DMS53 (cell line): ENCODE measurements at regions not wholly inside any gene's neighbourhood (a gene's known extent, or its start where the extent isn't known, plus 50 kb on each side); places are given as distances from the start of the nearest gene placed in this dataset.

Source experiments
- DNase-seq: peaks from one replicate; lab custom pipeline; 2025; lab: John Stamatoyannopoulos, UW

GRCh38 chr7:10122551-10123100 is 851.0 kb upstream of the PHF14 start:
- DNase-seq = no peak

- DNase-seq = peak; percentile 66
These were observed 844.9 kb upstream of the PHF14 start for GRCh38 chr7:10128748-10129147.

GRCh38 chr7:10138087-10138854 is 835.4 kb upstream of the PHF14 start:
- DNase-seq = no peak

- no peak for DNase-seq
These were observed 827.4 kb upstream of the PHF14 start for GRCh38 chr7:10146271-10146670.

GRCh38 chr7:10156972-10157371 is 816.7 kb upstream of the PHF14 start:
- DNase-seq = no peak

- peak; percentile 89 for DNase-seq
These were observed 791.7 kb upstream of the PHF14 start for GRCh38 chr7:10181996-10182395.

- no peak for DNase-seq
These were observed 781.6 kb upstream of the PHF14 start for GRCh38 chr7:10192074-10192473.

- peak; percentile 32 for DNase-seq
These were observed 768.0 kb upstream of the PHF14 start for GRCh38 chr7:10205696-10206095.

- no peak for DNase-seq
These were observed 763.7 kb upstream of the PHF14 start for GRCh38 chr7:10210000-10210399.

- DNase-seq = peak; percentile 68
These were observed 762.7 kb upstream of the PHF14 start for GRCh38 chr7:10211016-10211415.

- DNase-seq = no peak
These were observed 761.8 kb upstream of the PHF14 start for GRCh38 chr7:10211861-10212260.

- DNase-seq = no peak
These were observed 761.0 kb upstream of the PHF14 start for GRCh38 chr7:10212649-10213048.

- no peak for DNase-seq
These were observed 757.2 kb upstream of the PHF14 start for GRCh38 chr7:10216462-10216861.

- DNase-seq = no peak
These were observed 752.6 kb upstream of the PHF14 start for GRCh38 chr7:10221084-10221483.

GRCh38 chr7:10222976-10223375 is 750.7 kb upstream of the PHF14 start:
- peak; percentile 28 for DNase-seq

GRCh38 chr7:10225275-10225674 is 748.4 kb upstream of the PHF14 start:
- DNase-seq = peak; percentile 40

- DNase-seq = peak; percentile 92
These were observed 736.4 kb upstream of the PHF14 start for GRCh38 chr7:10237306-10237705.

GRCh38 chr7:10238641-10239040 is 735.0 kb upstream of the PHF14 start:
- no peak for DNase-seq

GRCh38 chr7:10239695-10240345 is 733.9 kb upstream of the PHF14 start:
- no peak for DNase-seq

- no peak for DNase-seq
These were observed 728.3 kb upstream of the PHF14 start for GRCh38 chr7:10245406-10245805.

- DNase-seq = no peak
These were observed 716.2 kb upstream of the PHF14 start for GRCh38 chr7:10257438-10257837.

GRCh38 chr7:10266976-10267375 is 706.7 kb upstream of the PHF14 start:
- no peak for DNase-seq

GRCh38 chr7:10268034-10268433 is 705.6 kb upstream of the PHF14 start:
- no peak for DNase-seq
